Stimulated activated naive CD4-positive, alpha-beta T cell (primary cell): ENCODE measurements at regions not wholly inside any gene's neighbourhood (a gene's known extent, or its start where the extent isn't known, plus 50 kb on each side); places are given as distances from the start of the nearest gene placed in this dataset.
"Not testable (repeated sequence)": the region's sequence is repeated elsewhere in the genome, so short reads cannot be mapped to it uniquely, and the experiment has no call there.

Experiments used
- DNase-seq, 6 experiments: peaks; one replicate each; lab custom pipeline; 2025; lab: John Stamatoyannopoulos, UW

DNA sequence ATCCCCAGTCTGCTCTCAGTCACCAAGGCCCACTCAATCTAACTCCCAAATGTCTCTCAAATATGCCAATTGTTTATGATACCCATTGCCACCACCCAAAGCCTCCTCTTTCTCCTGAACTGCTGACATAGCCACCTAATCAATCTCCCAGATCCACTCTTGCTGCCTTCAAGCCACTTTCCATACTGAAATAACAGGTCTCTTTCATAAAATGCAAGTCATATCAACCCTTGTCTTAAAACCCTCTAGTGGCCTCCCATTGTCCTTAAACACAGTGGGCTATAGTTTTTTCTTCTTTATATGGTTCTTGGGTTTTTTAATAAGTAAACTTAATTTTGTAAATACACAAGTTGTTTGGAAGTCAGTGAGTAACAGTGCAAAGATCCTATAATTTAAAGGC, 155.2 kb upstream of the ZC3H12C start:
- no peak for DNase-seq

DNA sequence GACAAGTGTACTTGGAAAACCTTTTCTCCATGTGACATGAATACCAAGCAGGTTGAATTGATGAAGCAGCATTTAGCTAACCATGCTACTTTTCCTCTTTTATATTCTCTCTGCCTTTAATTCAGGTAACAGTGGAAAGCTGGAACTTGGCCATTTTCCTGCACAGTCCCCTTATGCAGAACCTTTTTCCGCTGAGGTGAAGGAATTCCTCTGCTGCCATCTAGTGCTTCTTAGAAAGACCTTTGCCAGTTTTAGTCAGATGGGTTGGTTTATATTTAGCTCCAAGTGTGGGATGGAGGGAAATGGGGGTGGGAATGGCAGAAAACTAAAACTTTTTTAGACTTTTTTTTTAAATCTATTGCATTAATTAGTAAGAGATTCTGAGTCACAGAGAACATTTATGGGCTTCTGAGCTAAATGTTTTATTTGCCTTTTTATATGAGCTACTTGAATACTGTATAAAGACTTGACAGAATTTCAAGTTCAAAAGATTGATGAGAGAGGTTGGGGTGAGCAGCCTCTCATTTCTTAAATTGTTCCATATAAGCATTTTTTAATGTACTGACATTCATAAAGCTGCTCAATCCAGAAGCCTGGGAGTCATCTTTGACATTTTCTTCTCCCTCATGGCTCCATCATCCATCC, 153.9 kb upstream of the ZC3H12C start:
- DNase-seq, result no peak

DNA sequence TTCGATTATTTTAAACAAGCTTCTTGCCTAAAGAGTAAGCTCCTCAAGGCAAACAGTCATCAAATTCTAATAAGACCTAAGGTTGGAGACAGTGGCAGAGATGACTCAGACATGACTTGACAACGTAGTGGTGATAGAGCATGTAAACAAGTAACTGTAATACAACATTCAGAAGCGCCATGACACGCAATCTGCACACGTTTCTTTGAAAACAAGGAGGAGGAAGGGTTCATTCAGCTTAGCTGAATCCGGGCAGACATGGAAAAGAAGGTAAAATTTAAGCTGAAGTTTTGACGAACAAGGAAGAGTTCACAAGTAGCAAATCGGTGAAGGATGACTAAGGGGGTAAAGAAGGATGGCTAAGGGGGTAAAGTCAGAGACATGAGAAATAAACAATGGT, 152.4 kb upstream of the ZC3H12C start:
- no peak for DNase-seq

- DNase-seq, result no peak
Observed at GRCh38 chr11:109945626-109946321, 147.4 kb upstream of the ZC3H12C start.

DNA sequence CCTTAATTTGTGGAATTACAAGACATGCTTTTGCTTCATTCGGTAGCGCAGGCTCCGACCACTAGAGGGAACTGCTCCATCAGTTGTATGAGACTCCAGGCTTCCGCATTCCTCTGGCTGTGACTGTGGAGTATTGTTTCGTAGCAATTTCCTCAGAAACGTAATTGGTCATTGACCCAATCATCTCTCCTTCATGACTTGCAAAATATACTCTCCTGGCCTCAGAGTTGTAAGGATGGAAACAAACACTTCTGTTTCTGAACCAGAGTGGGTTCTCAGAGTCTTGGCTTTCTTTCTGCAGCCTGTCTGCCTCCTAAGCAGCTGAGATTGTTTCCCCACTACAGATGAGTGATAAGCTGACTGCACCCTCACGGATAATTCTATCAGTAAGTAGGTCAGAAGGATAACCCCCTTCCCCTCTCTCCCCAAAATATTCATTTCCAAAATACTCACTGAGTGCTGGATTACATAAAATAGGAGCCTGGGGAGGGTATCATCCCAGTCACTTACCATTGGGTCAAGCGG, 146.8 kb upstream of the ZC3H12C start:
- peak in 3 of 6 experiments; percentile 3 to 15 (median 6) for DNase-seq

DNA sequence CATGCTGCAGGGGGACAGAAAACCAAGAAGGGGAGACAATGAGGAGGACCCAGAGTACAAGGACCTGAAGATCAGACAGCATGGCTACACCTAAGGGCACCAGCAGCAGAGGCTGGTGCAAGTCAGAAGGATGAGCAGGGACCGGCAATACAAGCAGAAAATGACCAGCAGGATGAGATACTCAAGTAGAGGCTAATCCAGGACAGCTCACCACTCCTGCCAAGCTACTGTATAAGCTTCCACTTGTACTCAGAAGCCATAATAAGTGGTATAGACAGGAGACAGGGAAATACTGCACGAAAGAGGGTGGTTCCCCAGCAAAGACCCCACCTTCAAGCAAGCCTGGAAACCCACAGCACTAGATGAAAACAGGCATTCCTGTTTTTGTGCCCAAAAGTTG, 138.7 kb upstream of the ZC3H12C start:
- DNase-seq, result no peak

DNA sequence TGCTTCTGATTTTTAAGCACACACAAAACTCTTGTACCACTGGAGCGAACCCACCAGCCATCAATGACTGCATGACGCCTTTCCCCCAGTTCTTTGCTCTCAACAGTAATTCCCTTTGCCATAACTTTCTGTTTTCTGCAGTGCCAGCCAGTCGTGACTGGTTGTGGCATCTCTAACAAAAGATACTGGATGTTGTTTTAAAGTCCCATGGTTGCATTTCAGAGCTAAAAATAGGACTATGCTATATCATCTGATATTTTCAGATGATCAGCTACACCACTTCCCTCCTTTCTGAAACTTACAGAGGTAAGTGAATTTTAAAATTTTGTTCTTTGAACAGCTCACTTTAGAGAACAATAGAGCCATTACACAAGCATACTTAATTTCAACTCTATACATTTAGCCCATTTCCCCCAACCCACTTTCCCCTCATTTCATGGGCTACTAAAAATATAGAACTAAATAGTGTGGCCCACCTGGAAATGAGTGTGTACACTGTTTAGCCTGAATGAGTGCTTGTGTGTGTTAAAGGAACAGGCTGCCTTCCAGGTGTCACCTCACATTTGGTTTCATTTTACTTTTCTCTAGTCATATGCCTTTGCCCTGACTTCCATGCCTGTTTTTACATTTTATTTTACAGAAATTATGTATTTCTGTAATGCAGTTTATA, 136.9 kb upstream of the ZC3H12C start:
- DNase-seq, result no peak

DNA sequence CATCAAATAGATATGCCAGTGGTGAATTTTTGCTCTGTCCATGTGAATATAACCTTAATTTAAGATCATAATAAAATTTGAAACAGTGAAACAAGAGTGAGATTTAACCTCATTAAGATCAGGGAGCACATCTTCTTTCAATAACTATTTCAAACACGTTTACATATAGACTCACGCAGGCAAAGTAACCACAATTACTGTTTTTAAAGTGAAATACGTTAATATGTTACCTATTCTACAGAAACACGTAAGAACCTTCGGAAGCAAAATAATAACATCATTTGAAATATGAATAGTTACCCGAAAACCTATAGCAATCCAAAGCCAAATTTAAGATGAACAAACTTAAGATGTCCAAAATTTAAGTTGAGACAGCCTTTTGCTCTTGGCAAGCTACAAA, 136.2 kb upstream of the ZC3H12C start:
- no peak for DNase-seq

DNA sequence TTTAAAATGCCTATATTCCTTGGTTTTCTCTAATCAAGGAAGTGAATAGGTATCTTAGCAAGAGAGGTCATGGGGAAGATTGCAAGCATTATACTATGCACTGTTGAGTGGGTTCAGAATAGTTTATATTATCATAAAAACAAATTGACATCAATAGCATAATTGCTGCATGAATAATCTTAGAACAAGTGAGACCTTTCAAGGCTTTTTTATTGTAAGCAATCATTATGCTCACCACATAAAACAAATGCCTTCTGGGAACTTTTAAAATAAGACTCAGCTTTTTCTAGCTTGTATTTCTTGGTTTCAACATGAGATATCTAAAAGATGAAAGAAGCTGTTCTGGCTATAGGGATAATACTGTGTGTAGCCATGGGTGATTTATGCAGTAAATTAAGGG, 135.6 kb upstream of the ZC3H12C start:
- DNase-seq, result no peak

DNA sequence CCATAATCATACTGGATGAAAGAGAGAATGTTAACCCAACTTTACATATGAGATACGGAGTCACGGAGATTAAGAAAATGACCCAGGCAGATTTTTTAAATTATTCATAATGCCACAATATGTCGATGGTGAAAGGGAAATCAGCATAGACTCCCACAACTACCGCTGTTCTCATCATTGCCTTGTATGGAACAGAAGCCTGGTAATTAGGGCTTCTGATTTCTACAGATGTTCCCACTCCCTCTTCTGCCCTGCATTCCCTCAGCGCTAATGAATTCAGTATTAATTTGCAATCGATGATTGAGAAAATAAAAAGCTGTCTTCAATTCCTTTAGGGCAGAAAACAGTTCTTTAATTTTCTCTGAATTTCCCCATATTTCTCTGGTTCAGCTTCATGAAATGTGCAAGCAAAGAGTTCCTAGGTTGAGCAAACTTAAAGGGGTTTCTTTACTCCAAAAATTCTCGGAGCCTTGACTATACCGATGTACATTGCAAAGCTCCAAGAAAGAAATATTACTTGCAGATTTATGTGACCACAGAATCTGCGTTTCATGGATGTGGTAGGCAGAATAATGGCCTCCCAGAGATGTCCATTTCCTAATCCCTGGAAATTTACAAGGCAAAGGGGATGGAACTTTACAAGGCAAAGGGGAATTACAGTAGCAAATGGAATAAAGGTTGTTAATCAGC, 134.9 kb upstream of the ZC3H12C start:
- no peak for DNase-seq

GRCh38 chr11:109958821-109959166, 134.4 kb upstream of the ZC3H12C start:
- no peak for DNase-seq

DNA sequence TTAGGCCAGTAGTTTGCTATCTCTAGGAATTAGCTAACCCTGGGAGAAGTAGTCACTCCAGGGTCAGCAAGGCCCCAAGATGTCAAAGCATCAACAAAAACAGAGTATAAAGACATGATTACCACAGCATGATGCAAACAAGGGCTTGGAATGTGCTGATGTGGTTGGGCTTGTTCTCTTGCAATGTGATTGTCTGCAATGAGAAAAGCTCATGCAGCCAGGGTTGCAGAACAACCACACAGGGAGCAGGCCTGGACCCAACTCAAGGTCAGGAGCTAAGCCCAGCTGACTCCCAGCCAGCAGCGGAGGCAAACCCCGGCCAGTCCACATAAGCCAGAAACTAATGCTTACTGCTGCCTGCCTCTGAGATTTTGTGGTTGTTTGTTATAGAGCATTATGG, 132.4 kb upstream of the ZC3H12C start:
- DNase-seq, result no peak

DNA sequence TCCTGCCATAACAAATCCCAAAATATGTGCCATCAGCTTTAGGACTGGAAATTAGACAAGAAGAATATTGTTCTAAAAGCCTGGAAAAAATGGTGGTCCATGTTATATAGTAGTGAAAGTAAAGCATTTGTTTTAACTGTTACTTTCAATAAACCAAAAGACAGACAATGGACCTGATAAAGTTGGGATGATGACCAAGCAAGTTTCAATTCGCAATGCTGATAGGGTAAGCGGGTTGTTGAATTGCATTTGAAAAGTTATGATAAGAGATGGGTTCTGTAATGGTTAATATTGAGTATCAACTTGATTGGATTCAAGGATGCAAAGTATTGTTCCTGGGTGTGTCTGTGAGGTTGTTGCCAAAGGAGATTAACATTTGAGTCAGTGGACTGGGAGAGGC, 131.9 kb upstream of the ZC3H12C start:
- no peak for DNase-seq

DNA sequence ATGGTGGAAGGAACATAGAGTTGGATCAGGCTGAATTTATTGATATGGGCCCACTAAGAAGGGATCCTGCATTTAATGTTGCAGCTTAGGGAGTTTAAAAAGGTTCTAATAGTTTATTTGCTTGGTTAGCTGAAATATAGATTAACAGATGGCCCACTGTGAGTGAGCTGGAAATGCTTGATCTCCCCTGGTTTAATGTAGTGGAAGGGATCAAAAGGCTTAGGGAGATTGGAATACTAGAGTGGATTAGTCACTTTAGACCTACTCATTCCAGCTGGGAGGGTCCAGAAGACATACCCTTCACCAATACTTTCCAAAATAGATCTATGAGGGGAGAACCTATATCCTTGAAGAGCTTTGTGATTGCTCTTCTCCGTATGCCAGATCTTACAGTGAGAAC, 130.1 kb upstream of the ZC3H12C start:
- no peak for DNase-seq

DNA sequence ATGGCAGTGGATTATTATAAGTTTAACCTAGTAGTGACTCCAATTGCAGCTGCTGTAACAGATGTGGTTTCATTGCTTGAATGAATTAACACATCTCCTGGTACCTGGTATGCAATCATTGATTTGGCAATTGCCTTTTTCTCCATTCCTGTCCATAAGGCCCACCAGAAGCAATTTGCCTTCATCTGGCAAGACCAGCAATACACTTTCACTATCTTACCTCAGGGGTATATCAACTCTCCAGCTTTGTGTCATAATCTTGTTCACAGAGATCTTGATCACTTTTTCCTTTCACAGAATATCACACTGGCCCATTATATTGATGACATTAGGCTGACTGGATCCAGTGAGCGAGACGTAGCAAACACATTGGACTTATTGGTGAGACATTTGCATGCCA, 128.7 kb upstream of the ZC3H12C start:
- DNase-seq, result no peak

DNA sequence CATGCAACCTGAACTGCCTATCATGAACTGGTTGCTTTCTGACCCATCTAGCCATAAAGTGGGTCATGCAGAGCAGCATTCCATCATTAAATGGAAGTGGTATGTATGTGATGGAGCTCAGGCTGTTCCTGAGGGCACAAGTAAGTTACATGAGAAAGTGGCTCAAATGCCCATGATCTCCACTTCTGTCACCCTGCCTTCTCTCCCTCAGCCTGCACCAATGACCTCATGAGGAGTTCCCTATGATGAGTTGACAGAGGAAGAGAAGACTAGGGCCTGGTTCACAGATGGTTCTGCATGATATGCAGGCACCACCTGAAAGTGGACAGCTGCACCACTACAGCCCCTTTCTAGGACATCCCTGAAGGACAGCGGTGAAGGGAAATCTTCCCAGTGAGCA, 127.7 kb upstream of the ZC3H12C start:
- not testable (repeated sequence) for DNase-seq

GRCh38 chr11:109965926-109966325, 127.3 kb upstream of the ZC3H12C start:
- not testable (repeated sequence) for DNase-seq

DNA sequence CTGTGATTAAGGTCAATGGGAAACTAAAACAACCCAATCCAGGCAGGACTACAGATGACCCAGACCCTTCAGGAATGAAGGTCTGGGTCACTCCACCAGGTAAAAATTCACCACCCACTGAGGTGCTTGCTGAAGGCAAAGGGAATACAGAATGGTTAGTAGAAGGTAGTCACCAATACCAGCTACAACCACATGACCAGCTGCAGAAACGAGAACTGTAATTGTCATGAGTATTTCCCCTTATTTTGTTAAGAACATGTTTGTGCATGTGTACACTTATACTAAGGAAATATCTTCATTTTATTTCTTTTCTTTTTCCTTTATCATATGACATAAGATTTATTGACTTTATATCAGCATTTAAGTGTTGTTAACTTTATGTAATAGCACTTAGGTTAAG, 126.1 kb upstream of the ZC3H12C start:
- not testable (repeated sequence) for DNase-seq

DNA sequence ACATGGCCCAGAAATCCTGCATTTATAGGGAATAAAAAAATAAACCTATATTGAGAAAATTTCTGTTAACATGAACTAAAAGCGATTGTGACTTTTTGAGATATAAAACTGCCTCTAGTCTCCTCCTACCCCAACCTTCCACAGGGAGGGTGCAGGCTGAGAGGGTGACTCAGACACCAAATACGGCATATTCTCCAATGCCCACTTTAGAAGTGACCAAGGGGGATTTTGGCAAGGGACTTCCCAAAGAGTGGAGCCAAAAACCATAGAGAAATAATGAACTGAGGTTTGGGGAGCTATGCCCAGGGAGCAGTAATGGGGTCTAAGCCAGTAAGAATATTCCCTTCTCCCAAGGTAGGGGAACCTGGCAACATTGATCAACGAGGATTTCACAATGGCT, 124.9 kb upstream of the ZC3H12C start:
- DNase-seq, result no peak

DNA sequence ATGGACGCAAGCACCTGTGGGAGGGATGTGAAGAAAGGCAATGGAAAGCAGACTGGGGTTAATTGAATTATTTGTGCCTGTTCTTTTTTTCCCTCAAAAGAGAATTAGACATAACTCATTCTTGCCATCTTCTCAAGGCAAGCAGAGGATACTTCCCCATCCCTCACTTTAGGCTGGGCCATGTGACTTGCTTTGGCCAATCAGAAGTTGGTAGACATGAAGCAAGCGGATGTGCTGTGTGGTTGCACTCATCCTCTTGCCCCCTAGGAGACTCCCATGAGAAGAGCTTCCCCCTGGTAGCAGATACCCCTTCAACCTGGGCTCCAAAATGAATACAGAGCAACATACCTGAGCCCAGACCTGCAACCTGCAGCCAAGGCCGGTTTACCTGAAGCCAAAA, 124.4 kb upstream of the ZC3H12C start:
- no peak for DNase-seq

DNA sequence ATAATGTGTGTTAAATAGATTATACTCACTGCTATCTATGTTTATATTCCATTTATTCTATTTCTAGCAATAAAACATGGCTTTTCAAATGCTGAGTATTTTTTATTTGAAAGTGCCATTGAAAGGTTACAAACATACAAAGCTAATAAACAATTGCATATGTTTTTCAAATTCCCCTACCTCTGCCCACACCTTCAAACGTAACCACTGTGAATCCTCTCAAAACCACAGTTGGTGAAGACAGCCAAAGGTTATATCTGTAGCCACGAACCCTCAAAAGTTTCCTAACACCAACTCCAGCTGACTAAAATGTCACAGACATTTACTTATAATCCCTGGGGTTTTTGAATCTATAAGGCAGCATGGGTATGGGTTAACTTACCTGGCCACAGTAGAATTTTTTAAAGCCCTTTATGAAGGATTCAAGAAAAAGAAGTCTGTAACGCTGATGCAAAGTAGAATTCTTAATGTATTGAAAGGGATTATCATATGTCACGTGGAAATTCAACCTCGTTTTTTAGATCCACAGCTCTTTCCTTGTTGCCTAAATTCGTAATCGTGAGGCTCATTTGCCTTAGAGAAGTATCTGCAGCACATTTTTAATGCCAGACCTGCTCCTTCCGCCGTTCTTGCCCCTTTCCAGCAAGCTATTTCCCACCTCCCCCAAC, 122.5 kb upstream of the ZC3H12C start:
- DNase-seq, result no peak

- DNase-seq, result no peak
Observed at GRCh38 chr11:109971184-109971523, 122.0 kb upstream of the ZC3H12C start.
